ENCODE measurements at regions not wholly inside any gene's neighbourhood (a gene's known extent, or its start where the extent isn't known, plus 50 kb on each side); places are given as distances from the start of the nearest gene placed in this dataset.

DNA sequence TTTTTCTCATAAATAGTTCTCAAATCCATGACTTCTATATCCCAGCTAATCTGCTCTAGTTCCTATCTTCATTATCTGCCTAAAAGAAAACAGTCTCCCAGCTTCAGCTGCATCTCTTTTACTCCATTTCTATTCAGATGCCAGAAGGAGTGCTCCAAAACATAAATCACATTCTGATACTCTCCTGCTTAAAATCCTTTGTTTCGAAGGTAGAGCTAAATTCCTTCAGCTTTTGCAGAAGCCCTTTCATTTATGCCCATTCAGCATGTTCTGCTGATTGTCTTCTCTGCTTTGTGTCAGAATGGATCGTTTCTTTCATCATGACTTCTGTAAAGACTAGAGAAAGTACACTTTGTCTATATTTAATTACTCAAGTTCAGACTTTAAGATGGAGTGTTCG, 440.1 kb upstream of the SMIM31 start:
- Mint-ChIP-seq H3K4me3 (no peak overlapping the region), H3K36me3 (no peaks in the 10 kb centered on the region), H3K9me3 (no peaks in the 10 kb centered on the region), H3K27me3 (peaks cover 7% of the 10 kb centered on the region), H3K4me1 (ENCODE audit: unreplicated experiment) (no peaks in the 10 kb centered on the region), H3K27ac (no peak overlapping the region)
- no peak for DNase-seq (ENCODE audit: extremely low spot score, unreplicated experiment)
- TF ChIP-seq, protein P1, sequence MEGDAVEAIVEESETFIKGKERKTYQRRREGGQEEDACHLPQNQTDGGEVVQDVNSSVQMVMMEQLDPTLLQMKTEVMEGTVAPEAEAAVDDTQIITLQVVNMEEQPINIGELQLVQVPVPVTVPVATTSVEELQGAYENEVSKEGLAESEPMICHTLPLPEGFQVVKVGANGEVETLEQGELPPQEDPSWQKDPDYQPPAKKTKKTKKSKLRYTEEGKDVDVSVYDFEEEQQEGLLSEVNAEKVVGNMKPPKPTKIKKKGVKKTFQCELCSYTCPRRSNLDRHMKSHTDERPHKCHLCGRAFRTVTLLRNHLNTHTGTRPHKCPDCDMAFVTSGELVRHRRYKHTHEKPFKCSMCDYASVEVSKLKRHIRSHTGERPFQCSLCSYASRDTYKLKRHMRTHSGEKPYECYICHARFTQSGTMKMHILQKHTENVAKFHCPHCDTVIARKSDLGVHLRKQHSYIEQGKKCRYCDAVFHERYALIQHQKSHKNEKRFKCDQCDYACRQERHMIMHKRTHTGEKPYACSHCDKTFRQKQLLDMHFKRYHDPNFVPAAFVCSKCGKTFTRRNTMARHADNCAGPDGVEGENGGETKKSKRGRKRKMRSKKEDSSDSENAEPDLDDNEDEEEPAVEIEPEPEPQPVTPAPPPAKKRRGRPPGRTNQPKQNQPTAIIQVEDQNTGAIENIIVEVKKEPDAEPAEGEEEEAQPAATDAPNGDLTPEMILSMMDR (conservative IDR thresholded peaks at IDR 0.05) = no peak

DNA sequence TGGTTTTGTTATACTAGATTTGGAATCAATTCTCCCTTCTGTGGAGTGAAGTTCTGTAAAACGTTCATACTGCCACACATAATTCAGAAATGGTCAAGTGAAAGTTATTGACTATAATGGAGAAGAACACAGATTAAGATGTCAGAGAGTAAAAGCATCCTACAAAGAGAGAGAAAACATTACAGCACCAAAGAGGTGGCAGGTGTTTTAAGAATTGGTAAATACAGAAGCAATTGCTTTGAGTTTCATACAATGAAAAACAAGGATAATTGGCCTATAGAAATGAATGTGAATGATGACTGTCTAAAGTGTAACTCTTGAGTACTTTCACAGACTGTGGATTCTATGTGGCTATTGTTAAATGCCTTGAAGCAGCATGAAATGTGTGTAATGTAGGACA, 435.6 kb upstream of the SMIM31 start:
- Mint-ChIP-seq H3K27me3 (peaks cover 7% of the 10 kb centered on the region), H3K36me3 (no peaks in the 10 kb centered on the region), H3K4me3 (no peak overlapping the region), H3K4me1 (ENCODE audit: unreplicated experiment) (no peaks in the 10 kb centered on the region), H3K9me3 (no peaks in the 10 kb centered on the region), H3K27ac (no peak overlapping the region)
- TF ChIP-seq, protein P1 (conservative IDR thresholded peaks at IDR 0.05) = no peak
- no peak for DNase-seq (ENCODE audit: extremely low spot score, unreplicated experiment)

DNA sequence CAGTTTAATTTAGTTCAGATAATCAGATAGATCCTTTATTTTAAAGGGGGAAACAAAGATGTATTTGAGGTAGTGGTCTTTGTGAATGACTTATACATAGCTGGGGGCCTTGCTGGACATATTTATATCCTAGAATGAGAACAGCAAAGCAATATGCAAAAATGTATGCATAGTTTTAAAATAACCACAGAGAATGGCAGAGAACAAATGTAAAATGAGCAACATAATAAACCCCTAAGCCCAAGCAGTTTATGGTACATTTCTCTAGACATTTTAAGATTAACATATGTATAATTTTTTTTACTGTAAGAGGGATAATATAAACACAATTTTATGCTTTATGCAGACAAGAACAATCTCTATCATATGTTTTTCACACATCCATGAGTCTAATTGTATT, 434.2 kb upstream of the SMIM31 start:
- H3K27me3 Mint-ChIP-seq = peaks cover 7% of the 10 kb centered on the region
- no peak overlapping the region for H3K4me3 Mint-ChIP-seq

DNA sequence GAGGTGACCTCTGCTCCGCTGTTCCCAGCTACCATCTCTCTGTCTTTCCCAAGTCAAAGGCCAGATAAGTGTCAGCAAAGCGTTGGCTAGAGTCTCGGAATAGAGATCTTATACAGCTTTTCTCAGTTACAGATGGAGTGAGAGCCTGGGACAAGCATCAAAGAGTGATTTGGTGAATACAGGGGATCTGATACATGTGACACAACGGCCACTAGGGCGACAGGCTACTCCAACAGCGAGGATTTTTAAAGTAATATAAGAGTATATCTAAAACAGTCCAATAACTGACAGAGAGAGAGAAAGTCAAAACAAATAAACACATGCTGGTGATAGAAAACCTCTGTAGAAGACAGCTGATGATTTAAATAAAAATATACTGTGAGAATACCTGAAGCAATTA, 433.1 kb upstream of the SMIM31 start:
- H3K36me3 Mint-ChIP-seq = no peaks in the 10 kb centered on the region
- H3K4me1 Mint-ChIP-seq (ENCODE audit: unreplicated experiment) = no peaks in the 10 kb centered on the region
- no peaks in the 10 kb centered on the region for H3K9me3 Mint-ChIP-seq
- H3K4me3 Mint-ChIP-seq = no peak overlapping the region
- no peak overlapping the region for H3K27ac Mint-ChIP-seq
- DNase-seq (ENCODE audit: extremely low spot score, unreplicated experiment) = no peak
- peaks cover 7% of the 10 kb centered on the region for H3K27me3 Mint-ChIP-seq
- TF ChIP-seq, protein P1 (conservative IDR thresholded peaks at IDR 0.05) = peak; percentile 56

More for the DNA sequence above, 434.2 kb upstream of the SMIM31 start:
- Mint-ChIP-seq H3K4me1 (ENCODE audit: unreplicated experiment) (no peaks in the 10 kb centered on the region), H3K27ac (no peak overlapping the region), H3K9me3 (no peaks in the 10 kb centered on the region), H3K36me3 (no peaks in the 10 kb centered on the region)
- no peak for DNase-seq (ENCODE audit: extremely low spot score, unreplicated experiment)
- TF ChIP-seq, protein P1 (conservative IDR thresholded peaks at IDR 0.05) = no peak

DNA sequence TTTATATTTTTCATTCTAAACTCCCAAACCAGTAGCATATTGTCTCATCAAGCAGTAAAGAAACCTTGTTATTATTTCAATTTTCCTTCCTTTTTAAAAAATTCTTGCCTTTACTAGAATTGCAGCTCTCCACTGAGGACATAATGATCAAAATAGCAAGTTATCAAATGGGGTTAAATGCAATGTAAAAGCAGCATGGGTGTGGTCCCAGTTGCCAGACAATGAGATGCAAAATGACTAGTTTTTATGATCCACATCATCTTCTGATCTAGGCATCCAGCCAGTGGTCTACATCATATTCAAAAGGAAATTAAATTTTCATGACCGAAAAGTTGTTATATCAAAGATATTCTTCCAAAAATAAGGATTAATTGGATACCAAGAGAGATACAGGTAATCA, 427.9 kb upstream of the SMIM31 start:
- Mint-ChIP-seq H3K27ac (no peak overlapping the region), H3K9me3 (no peaks in the 10 kb centered on the region), H3K4me3 (no peak overlapping the region), H3K36me3 (no peaks in the 10 kb centered on the region), H3K27me3 (no peaks in the 10 kb centered on the region), H3K4me1 (ENCODE audit: unreplicated experiment) (no peaks in the 10 kb centered on the region)
- no peak for DNase-seq (ENCODE audit: extremely low spot score, unreplicated experiment)
- TF ChIP-seq, protein P1 (conservative IDR thresholded peaks at IDR 0.05) = no peak

Data from type B pancreatic cell (in vitro differentiated cells).